Esophagus squamous epithelium (tissue), 5 donors: ENCODE measurements at regions not wholly inside any gene's neighbourhood (a gene's known extent, or its start where the extent isn't known, plus 50 kb on each side); places are given as distances from the start of the nearest gene placed in this dataset.

ENCODE experiments used
- DNase-seq: peaks from one replicate; lab custom pipeline; 2025; lab: John Stamatoyannopoulos, UW
- H3K27ac ChIP-seq, 4 donors: fragments of 200-600 bp; sonication (generic); one replicate each; pipeline ENCODE4 v1.5.1; 2016 to 2019; ENCODE audit warnings: mild to moderate bottlenecking in 1 of 4
- H3K27me3 ChIP-seq, 4 donors: fragments of 200-600 bp; sonication (generic); 1 replicate in 3 of 4; 2 replicates in 1 of 4; pipeline versions ENCODE4 v1.5.1 to v1.6.0; 2017 to 2021; ENCODE audit warnings: antibody characterized with exemption in 1 of 4
- H3K36me3 ChIP-seq, 3 donors: fragments of 200-600 bp; sonication (generic); one replicate each; pipeline ENCODE4 v1.5.1; 2016 to 2019
- H3K4me1 ChIP-seq, 3 donors: fragments of 200-600 bp; sonication (generic); one replicate each; pipeline ENCODE4 v1.5.1; 2017 to 2019
- H3K4me3 ChIP-seq, 4 donors: fragments of 200-600 bp; sonication (generic); 1 replicate in 3 of 4; 2 replicates in 1 of 4; pipeline ENCODE4 v1.5.1; 2016 to 2019; ENCODE audit warnings: mild to moderate bottlenecking in 2 of 4, moderate library complexity in 1 of 4
- H3K9me3 ChIP-seq, 3 donors: fragments of 200-600 bp; sonication (generic); one replicate each; pipeline ENCODE4 v1.5.1; 2016 to 2019
- POLR2A ChIP-seq, 4 donors: fragments of 450-650 bp; IDR thresholded peaks; one replicate each; pipeline ENCODE4 v1.6.1; 2017; ENCODE audit warnings: antibody characterized with exemption in 4 of 4, mild to moderate bottlenecking in 4 of 4, moderate library complexity in 3 of 4
- WGBS, 2 donors: methylation state at CpG; one replicate each; pipeline ENCODE4 v1.1.5; 2018; 5-methylcytosine and 5-hydroxymethylcytosine counted together
- intact Hi-C: fragments of 100-400 bp; cut with DNase I; formaldehyde crosslinking; loops from one replicate; pipeline ENCODE4 v1.15.0; 2022
- TF ChIP-seq, protein P1 (sequence below), 6 experiments: fragments of 450-650 bp in 4 of 6; fragments of 200-600 bp in 2 of 6; sonication (generic) in 2 of 6; IDR thresholded peaks; one replicate each; pipeline ENCODE4 v1.5.1; 2016 to 2019; ENCODE audit warnings: antibody characterized with exemption in 6 of 6, mild to moderate bottlenecking in 4 of 6, moderate library complexity in 4 of 6
- donor health status: DM: yes; HTN: yes; CAD: no.

DNA sequence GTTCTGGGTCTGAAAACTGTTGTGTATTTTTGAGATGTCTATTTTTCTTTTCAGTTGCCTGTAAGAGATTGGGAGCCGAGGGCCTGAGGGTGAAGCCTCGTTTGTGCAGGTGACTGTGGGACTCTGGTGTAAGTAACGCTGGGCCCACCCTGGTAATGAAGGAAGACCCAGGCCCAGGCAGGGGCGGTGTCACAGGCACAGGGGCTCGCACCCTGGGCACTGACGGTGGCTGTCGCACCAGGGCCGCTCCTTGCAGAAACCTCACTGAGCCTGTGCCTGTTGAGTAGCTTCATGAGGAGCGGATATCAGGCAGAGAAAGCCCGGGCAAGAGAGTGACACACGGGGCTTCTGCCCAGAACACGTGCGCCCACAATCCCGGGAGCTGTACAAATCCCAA, 541.4 kb downstream of the TRIML1 start:
- Histone ChIP-seq H3K27ac (no peak overlapping the region), H3K4me1 (no peaks in the 10 kb centered on the region), H3K27me3 (no peaks in the 10 kb centered on the region), H3K9me3 (no peaks in the 10 kb centered on the region), H3K36me3 (no peaks in the 10 kb centered on the region), H3K4me3 (no peak overlapping the region)
- DNase-seq = no peak
- no peak for TF ChIP-seq POLR2A (IDR thresholded peaks at IDR 0.05)
- TF ChIP-seq, protein P1, sequence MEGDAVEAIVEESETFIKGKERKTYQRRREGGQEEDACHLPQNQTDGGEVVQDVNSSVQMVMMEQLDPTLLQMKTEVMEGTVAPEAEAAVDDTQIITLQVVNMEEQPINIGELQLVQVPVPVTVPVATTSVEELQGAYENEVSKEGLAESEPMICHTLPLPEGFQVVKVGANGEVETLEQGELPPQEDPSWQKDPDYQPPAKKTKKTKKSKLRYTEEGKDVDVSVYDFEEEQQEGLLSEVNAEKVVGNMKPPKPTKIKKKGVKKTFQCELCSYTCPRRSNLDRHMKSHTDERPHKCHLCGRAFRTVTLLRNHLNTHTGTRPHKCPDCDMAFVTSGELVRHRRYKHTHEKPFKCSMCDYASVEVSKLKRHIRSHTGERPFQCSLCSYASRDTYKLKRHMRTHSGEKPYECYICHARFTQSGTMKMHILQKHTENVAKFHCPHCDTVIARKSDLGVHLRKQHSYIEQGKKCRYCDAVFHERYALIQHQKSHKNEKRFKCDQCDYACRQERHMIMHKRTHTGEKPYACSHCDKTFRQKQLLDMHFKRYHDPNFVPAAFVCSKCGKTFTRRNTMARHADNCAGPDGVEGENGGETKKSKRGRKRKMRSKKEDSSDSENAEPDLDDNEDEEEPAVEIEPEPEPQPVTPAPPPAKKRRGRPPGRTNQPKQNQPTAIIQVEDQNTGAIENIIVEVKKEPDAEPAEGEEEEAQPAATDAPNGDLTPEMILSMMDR (IDR thresholded peaks at IDR 0.05) = no peak
- intact Hi-C loops = no loop called here
- 86 to 90% methylated on average over 6 to 7 of the region's 14 CpGs for WGBS, 2 donors

DNA sequence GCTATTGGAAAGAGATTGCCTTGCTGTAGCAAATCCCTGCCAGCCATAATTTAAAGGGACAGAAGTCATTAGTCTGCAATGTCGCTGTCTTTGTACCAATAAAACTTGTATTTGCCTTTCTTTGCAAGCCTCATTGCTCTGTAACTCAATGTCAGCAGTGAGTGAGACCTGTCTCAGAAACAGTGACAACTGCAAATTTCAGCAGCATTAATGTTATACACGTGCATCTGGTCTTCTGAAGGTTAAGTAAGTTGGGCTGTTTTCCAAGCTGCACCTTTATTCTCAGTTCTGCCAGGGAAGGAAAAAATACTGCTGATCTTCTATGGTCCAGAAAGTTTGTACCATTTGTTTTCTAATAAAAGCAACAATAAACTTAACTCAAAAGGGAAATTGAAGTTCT, 543.1 kb downstream of the TRIML1 start:
- Histone ChIP-seq H3K4me3 (no peak overlapping the region), H3K4me1 (no peaks in the 10 kb centered on the region), H3K27me3 (no peaks in the 10 kb centered on the region), H3K27ac (no peak overlapping the region), H3K36me3 (no peaks in the 10 kb centered on the region), H3K9me3 (no peaks in the 10 kb centered on the region)
- DNase-seq = no peak
- no peak for TF ChIP-seq POLR2A (IDR thresholded peaks at IDR 0.05)
- TF ChIP-seq, protein P1 (IDR thresholded peaks at IDR 0.05) = no peak
- 40 to 46% methylated on average over 2 of the region's 2 CpGs for WGBS, 2 donors
- intact Hi-C loops = no loop called here

DNA sequence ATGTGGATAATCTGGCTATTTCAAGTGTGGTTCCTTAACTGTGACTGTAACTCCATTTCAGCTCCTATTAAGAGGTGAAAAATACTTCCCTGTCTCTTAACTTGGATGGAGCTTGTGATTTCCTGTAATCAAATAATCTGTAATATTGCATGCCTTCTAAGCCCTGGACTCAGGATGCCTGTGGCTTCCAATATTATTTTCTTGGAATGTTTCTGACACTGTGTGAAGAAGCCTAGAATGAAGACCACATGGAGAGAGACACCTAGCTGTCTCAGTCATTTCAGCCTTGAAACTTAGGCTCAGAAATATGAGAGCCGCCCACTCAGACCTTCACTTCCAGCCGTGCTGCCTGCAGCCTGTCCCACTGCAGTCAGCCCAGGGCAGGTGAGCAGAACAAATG, 544.3 kb downstream of the TRIML1 start:
- no peak overlapping the region for H3K4me3 ChIP-seq
- DNase-seq = no peak
- H3K4me1 ChIP-seq = no peaks in the 10 kb centered on the region
- no peaks in the 10 kb centered on the region for H3K9me3 ChIP-seq
- intact Hi-C loops = no loop called here
- no peaks in the 10 kb centered on the region for H3K36me3 ChIP-seq
- 65 to 100% methylated on average over 1 to 2 of the region's 2 CpGs for whole genome bisulfite sequencing, 2 donors
- H3K27me3 ChIP-seq = no peaks in the 10 kb centered on the region
- H3K27ac ChIP-seq = no peak overlapping the region
- no peak for TF ChIP-seq POLR2A (IDR thresholded peaks at IDR 0.05)
- TF ChIP-seq, protein P1 (IDR thresholded peaks at IDR 0.05) = no peak

DNA sequence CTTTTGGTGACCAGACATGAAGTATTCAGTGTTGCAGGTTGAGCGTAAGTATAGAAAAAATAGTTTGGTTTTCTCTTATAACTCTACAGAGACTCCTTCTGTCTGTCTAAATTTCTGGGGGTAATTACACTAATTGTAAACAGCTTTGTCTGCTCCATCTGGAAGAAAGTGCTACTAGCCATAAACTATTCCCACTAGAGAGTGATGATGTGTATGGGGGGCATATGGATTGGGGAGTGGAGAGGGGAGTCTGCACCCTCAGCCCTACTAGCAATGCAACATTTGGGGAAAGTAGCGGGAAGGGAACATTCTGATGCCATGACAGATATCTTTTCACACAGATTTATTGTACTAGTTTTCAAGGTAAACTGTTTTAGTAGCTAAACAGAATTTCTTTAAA, 549.7 kb downstream of the TRIML1 start:
- Histone ChIP-seq H3K4me3 (no peak overlapping the region), H3K27me3 (no peaks in the 10 kb centered on the region), H3K4me1 (no peaks in the 10 kb centered on the region), H3K36me3 (no peaks in the 10 kb centered on the region), H3K27ac (no peak overlapping the region), H3K9me3 (no peaks in the 10 kb centered on the region)
- TF ChIP-seq, protein P1 (IDR thresholded peaks at IDR 0.05) = no peak
- no peak for TF ChIP-seq POLR2A (IDR thresholded peaks at IDR 0.05)
- 89% methylated on average over 2 of the region's 2 CpGs for WGBS, 2 donors
- intact Hi-C loops = no loop called here
- DNase-seq = no peak

DNA sequence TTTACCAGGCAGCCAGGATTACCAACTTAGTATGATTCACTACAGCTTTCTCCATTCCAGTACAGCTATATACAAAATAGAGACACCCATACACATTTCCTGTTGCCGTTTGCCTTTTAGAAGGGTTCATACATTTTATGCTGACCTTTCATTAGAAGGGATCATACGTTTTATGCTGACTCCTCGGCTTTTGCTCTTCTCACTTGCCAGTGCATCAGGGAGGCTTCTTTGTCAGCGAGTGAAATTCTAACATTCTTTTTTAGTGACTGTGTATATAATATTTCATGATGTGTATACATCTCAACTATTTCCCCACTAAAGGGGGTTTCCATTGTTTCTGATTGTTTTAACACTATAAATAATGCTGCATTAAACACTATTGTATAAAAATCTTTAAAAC, 552.6 kb downstream of the TRIML1 start:
- no peaks in the 10 kb centered on the region for H3K4me1 ChIP-seq
- 47 to 55% methylated on average over 4 of the region's 4 CpGs for WGBS, 2 donors
- DNase-seq = no peak
- TF ChIP-seq, protein P1 (IDR thresholded peaks at IDR 0.05) = no peak
- TF ChIP-seq POLR2A (IDR thresholded peaks at IDR 0.05) = no peak
- H3K27ac ChIP-seq = no peak overlapping the region
- H3K36me3 ChIP-seq = no peaks in the 10 kb centered on the region
- H3K4me3 ChIP-seq = no peak overlapping the region
- no peaks in the 10 kb centered on the region for H3K9me3 ChIP-seq
- no peaks in the 10 kb centered on the region for H3K27me3 ChIP-seq
- intact Hi-C loops = no loop called here
